Caki2 (cell line): ENCODE measurements at regions not wholly inside any gene's neighbourhood (a gene's known extent, or its start where the extent isn't known, plus 50 kb on each side); places are given as distances from the start of the nearest gene placed in this dataset.

Experiments
- DNase-seq: peaks from one replicate; pipeline ENCODE4 v3.0.0-alpha.2; 2015; ENCODE audit warnings: low read depth
- in situ Hi-C: cut with HindIII; loops from 2 replicates; pipeline ENCODE4 v1.10.0; 2016; ENCODE audit warnings: low sequenced_read_pairs, low pct_unique_long_range_greater_than_20kb, mixed read lengths

GRCh38 chr10:89873055-89873454 is 171.7 kb downstream of the KIF20B start:
- in situ Hi-C loops: no loop called here

GRCh38 chr10:89875557-89875956 is 174.2 kb downstream of the KIF20B start:
- in situ Hi-C loops: no loop called here
- DNase-seq: no peak

More at GRCh38 chr10:89873055-89873454, 171.7 kb downstream of the KIF20B start:
- DNase-seq: no peak

GRCh38 chr10:89879121-89879520 is 177.7 kb downstream of the KIF20B start:
- in situ Hi-C loops: no loop called here
- no peak for DNase-seq

GRCh38 chr10:89887406-89887805 is 186.0 kb downstream of the KIF20B start:
- no peak for DNase-seq
- in situ Hi-C loops: no loop called here

GRCh38 chr10:89887830-89888229 is 186.4 kb downstream of the KIF20B start:
- no peak for DNase-seq
- in situ Hi-C loops: no loop called here

DNA sequence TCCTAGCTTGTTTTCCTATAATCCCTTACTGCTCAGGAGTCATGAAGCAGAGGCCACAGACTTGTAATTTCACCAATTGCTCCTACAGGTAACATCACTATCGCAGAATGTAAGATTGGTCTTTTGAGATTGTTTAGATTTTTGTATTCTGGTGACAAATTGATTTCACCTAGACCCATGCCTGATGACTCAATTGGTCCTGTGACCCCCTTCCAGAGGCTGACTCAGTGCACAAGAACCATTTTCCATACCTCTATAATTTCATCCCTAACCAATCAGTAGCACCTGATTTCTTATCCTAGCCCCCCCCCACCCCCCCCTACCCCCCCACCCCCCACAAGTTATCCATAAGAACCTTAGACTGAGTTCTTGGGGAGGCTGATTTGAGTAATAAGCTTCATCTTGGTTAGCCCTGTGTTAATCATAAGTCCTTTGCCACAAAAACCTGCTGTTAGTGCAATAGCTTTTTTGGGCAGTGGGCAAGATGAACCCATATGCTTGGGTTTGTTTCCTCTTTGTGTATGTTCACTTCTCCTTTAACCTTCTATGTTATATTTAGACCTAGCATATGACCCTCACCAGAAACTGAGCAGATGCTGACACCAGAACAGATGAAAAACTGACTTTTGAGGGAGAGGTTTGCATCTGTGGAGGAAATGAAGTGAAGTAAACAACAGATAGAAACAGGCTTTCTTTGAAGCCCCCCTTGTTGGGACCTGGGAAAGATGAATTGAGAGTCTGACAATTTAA is 187.1 kb downstream of the KIF20B start:
- in situ Hi-C loops: no loop called here
- no peak for DNase-seq

DNA sequence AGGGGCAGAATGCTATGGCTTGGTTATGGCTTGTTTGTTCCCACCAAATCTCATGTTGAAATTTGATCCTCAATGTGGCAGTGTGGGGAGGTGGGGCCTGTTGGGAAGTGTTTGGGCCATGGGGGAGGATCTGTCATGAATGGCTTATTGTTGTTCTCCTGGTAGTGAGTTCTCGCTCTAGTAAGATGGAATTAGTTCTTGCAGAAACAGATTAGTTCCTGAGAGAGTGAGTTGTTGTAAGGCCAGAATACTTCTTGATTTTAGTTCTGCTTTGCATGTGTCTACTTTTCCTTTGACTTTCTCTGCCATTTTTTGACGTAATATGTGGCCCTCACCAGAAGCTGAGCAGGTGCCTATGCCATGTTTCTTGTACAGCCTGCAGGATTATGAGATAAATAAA is 188.2 kb downstream of the KIF20B start:
- DNase-seq: no peak
- in situ Hi-C loops: no loop called here

GRCh38 chr10:89891006-89891535 is 189.7 kb downstream of the KIF20B start:
- in situ Hi-C loops: no loop called here
- DNase-seq: no peak

DNA sequence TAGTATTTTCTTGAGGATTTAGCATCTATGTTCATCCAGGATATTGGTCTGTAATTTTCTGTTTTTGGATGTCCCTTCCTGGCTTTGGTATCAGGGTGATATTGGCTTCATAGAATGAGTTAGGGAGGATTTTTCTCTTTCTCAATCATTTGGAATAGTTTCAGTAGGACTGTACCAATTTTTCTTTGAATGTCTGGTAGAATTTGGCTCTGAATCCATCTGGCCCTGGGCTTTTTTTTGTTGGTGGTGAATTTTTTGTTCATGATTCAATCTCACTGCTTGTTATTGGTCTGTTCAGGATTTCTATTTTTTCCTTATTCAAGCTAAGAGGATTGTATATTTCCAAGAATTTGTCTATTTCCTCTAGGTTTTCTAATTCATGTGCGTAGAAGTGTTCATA is 192.7 kb downstream of the KIF20B start:
- no peak for DNase-seq
- in situ Hi-C loops: no loop called here

- no peak for DNase-seq
- in situ Hi-C loops: no loop called here
These were observed 199.2 kb downstream of the KIF20B start for GRCh38 chr10:89900554-89900953.

GRCh38 chr10:89901895-89902294 is 200.5 kb downstream of the KIF20B start:
- in situ Hi-C loops: no loop called here
- no peak for DNase-seq

- no peak for DNase-seq
- in situ Hi-C loops: no loop called here
These were observed 203.4 kb downstream of the KIF20B start for GRCh38 chr10:89904755-89905154.

DNA sequence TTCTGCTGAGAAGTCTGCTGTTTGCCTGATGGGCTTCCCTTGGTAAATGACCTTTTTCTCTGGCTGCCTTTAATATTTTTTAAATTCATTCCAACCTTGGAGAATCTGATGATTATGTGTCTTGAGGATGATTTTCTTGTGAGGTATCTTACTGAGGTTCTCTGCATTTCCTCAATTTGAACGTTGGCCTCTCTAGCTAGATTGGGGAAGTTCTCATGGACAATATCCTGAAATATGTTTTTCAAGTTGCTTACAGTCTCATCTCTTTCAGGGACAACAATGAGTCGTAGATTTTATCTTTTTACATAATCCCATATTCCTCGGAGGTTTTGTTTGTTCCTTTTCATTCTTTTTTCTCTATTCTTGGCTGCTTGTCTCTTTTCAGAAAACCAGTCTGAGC is 208.4 kb downstream of the KIF20B start:
- in situ Hi-C loops: no loop called here
- DNase-seq: no peak

DNA sequence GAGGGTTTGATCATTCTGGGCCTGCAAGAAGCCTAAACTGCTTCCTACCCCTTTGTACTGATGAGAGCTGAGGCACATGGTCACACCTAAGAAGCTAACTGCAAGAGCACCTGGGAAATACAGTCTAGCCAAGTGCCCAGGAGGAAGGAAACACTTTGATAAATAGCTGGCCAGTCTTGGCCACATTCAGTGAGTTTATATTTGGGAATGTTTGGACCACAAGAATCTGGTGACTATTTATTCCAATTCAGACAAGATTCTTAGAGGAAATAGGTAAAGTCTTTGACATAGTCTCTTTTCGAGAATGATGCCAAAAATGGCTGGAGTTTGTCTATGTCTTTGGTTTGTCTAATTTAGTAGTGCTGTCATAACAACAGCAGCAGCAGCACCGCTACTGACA is 213.6 kb downstream of the KIF20B start:
- no peak for DNase-seq
- in situ Hi-C loops: no loop called here

GRCh38 chr10:89915968-89916367 is 214.6 kb downstream of the KIF20B start:
- in situ Hi-C loops: no loop called here
- no peak for DNase-seq

DNA sequence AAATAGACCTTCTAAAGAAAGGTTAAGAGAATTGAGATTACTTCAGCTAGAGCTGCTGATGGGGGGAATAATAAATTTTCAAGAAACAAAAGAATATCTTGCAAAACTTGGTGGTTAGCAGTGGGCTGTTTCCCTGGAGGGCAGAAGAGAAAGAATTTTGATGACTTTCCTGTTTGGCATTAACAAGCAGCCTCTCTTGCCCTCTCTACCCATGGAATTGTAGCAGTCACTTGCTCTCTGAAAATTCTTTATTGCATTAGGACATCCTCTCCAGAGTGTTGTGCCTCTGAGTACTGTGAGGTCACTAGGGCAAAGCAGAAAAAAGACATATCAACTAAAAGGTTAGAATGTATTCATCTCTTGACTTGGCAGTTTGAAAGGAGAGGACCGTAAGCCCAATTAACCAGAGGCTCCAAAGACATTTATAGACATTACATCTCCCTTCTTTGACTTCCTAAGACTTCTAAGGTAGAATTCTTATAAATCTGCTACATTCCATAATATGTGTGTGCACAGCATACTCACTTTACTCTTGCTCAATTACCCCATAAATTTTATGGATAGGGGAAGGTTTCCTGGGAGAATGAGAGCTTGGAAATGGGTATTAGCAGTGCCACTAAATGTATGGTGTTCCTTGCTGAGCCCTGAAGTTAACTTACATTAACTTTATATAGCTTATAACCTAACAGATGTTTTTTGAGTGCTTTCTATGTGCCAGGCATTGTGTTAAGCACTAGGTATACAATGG is 215.3 kb downstream of the KIF20B start:
- no peak for DNase-seq
- in situ Hi-C loops: no loop called here

- no peak for DNase-seq
- in situ Hi-C loops: no loop called here
These were observed 220.0 kb downstream of the KIF20B start for GRCh38 chr10:89921403-89921802.

DNA sequence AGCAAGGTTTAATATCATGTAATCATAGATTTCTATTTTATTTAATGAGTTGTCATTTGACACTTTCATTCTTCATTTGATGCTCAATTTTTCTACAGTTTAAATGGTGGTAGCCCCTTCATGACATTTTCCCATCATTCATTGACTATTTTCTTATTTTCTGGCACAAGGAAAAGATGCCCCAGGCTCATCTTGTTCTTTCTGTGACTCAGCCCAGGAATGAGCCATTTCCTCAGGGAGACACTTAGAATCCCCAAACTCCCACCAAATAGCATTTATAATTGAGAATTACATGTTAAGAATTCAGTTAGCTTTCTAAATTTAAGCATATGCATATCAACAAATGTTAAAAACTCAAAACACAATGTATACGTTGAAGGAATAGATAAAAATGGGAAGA is 222.3 kb downstream of the KIF20B start:
- in situ Hi-C loops: no loop called here
- DNase-seq: no peak

DNA sequence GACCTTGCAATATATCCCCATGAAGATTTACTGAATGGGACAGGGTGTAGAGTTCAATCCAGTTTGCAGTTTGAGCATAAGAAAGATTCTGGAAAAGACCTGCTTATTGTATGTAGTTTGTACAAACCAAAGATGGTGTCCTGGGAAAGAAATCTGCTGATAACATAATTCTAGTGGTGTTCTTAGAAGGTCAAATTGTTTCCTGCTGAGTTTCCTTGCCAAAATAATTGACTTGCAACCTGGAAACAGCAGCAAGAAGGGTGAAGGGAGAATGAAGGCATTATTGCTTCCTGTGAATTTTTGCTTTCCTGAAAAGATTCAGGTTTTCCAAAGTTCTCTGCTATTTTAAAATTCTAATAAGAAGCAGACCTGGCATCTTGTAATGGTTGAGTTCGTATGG is 222.9 kb downstream of the KIF20B start:
- DNase-seq: no peak
- in situ Hi-C loops: no loop called here

DNA sequence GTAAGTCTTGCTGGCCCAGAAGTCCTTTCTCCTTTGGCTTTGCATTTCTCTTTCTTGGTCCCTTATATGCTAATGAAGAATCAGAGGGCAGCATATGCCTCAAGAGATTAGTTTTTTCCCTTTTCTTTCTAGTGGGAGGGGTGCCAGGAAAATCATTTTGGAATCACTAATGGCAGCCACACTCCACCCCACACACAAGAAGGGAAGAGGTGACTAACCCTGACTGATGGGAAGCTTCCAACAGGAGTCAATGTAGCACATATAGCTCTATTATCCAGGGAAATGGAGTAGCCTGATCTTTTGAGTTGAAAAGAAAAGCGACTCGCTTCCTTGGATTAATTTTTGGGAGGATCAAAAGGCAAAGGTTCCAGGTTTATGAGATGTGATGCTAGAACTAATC is 225.3 kb downstream of the KIF20B start:
- in situ Hi-C loops: no loop called here
- no peak for DNase-seq
